AG08395 (cell line): ENCODE measurements at regions not wholly inside any gene's neighbourhood (a gene's known extent, or its start where the extent isn't known, plus 50 kb on each side); places are given as distances from the start of the nearest gene placed in this dataset.
"Not testable (repeated sequence)": the region's sequence is repeated elsewhere in the genome, so short reads cannot be mapped to it uniquely, and the experiment has no call there.

Experiments used
- DNase-seq: peaks from one replicate; pipeline ENCODE4 v3.0.0; 2012; ENCODE audit warnings: mixed read lengths, low spot score

GRCh38 chr12:60196366-60196765 is 600.5 kb downstream of the SLC16A7 start:
- DNase-seq = no peak

DNA sequence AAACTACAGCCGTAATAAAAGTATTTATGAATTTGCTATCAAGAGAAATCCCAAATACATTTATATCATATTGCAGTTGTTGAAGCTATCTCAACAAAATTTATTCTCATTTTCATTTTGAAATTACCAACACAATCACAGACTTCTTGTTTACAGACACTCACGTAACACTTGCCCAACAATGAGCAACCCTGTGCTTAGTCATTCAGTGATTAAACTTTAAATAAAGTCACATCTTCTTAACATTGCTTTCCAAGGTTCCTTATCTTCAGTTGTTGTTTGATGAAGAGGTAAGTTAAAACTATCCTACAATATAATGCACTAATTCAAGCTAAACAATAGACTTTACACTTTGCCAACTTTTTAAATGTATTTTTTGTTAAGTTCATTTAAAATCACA is 601.8 kb downstream of the SLC16A7 start:
- no peak for DNase-seq

DNA sequence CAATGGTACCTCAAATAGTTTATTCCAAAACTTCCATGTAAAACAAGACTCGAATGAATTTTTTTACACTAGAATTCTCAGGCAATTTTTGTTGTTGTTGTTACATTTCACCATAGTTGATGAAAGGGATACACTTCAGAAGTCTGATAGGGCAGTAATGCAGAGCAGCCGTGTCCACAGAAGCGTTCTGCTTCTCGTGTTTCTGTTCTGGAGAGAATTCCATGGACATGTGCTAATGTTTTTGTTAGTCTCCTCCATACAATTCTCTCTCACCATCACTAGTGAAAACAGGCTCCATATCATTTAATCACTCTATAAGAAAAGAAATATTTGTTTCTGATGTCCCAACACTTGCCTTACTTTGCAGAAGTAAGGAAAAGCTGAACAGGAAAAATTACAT is 606.1 kb downstream of the SLC16A7 start:
- DNase-seq = no peak

GRCh38 chr12:60205500-60205899 is 609.7 kb downstream of the SLC16A7 start:
- peak; percentile 6 for DNase-seq

- DNase-seq = no peak
These were observed 613.7 kb downstream of the SLC16A7 start for GRCh38 chr12:60209521-60209920.

- DNase-seq = no peak
These were observed 614.1 kb downstream of the SLC16A7 start for GRCh38 chr12:60209933-60210332.

DNA sequence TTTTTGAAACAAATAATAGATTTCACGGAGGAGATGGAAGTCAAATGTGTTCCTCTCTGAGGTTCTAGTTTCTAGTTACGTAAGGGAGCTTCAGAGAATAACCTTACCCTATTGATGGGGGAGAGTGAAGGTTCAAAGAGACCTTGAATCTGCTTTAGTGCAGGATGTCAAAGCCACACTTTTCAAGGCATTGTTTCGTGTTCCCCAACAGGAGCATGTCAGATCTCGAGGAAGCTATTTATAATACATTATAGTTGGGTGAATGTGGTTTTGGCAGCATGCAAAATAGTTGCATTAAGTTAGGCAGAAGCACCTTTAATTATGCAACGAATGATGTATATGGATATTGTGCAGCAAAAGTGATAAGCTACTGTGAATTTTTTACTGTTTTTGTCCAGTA is 614.9 kb downstream of the SLC16A7 start:
- DNase-seq = no peak

- DNase-seq = no peak
These were observed 615.4 kb downstream of the SLC16A7 start for GRCh38 chr12:60211244-60211643.

DNA sequence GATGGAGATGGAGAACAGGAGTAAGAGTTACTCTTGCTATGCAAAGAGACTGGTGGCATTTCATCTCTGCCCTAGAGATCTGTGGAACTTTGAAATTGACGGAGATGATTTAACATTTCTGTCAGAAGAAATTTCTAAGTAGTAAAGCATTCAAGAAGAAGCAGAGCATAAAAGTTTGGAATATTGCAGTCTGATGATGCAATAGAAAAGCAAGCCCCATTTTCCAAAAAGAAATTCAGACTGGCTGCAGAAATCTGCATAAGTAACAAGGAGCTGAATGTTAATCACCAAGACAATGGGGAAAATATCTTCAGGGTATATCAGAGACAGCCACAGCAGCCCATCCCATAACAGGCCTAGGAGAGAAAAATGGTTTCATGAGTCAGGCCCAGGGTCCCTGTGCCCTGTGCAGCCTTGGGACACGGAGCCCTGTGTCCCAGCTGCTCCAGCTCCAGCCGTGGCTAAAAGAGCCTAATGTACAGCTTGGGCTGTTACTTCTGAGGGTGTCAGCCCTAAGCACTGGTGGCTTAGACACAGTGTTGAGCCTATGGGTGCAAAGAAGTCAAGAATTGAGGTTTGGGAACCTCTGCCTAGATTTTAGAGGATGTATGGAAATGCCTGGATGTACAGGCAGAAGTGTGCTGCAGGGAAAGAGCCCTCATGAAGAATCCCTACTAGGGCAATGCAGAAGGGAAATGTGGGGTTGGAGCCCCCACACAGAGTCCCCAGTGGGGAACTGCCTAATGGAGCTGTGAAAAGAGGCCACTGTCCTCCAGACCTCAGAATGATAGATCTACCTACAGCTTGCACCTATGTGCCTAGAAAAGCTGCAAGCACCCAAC is 616.6 kb downstream of the SLC16A7 start:
- no peak for DNase-seq

DNA sequence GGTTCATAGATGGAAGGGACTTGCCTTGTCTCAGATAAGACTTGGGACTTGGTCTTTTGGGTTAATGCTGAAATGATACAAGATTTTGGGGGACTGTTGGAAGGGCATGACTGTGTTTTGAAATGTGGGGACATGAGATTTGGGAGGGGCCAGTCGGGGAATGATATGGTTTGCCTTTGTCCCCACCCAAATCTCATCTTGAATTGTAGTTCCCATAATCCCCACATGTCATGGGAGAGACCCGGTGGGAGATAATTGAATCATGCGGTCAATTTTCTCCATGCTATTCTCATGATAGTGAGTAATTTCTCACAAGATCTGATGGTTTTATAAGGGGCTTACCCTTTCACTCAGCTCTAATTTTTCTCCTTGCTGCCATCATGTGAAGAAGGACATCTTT is 617.4 kb downstream of the SLC16A7 start:
- DNase-seq = not testable (repeated sequence)

DNA sequence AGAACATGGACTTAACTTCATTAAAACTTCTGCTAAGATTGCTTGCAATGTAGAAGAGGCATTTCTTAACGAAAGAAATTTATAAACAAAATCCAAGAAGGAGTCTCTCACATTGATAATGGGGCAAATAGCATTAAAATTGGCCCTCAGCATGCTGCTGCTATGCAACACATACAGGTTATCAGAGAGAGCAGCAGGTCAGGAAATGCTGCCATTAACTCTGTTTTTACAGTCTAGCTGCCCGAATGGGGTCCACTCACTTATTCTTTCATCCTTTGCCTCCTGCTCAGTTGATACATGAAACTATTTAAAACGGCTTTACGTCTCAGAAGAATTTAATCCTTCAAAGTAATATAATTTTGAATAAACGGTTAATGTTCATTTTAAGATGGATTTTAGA is 620.4 kb downstream of the SLC16A7 start:
- DNase-seq = no peak

DNA sequence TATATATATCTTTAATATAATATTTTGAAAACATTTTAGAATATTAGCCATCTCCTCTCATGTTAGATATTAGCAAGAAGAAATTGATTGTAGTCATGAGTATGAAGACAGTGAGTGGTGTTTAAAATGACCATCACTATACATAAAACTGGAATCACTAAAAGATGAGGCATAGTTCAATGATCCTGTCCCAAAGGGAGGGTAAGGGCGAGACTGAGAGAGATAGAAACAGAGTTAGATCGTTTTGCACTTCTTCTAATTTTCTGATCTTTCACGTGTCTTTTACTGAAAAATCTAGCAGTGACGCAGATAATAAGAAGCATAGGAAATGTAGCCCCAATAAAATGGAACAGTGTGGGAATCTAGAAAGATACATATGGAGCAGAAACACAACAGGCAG is 627.4 kb downstream of the SLC16A7 start:
- DNase-seq = no peak

GRCh38 chr12:60225216-60226000 is 629.6 kb downstream of the SLC16A7 start:
- no peak for DNase-seq

- no peak for DNase-seq
These were observed 632.1 kb downstream of the SLC16A7 start for GRCh38 chr12:60227916-60228315.

DNA sequence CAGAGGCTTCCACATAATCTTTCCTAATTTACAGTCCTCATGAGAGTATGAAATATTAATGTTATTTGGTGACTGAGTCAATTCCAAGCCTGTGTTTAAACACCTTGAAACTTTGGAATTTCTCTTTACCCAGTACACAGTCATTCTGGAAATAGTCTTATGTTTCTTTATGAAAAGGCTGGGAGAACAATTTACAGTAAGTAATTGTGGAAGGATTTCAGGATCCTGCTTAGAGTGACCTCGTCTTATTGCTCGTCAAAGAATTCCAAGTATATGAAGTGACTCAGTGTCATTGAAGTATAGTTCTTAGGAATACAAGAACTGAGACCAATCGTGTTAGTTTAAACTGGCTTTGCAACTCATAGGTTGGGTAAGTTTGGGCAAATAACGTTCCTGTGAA is 634.2 kb downstream of the SLC16A7 start:
- peak; percentile 1 for DNase-seq

DNA sequence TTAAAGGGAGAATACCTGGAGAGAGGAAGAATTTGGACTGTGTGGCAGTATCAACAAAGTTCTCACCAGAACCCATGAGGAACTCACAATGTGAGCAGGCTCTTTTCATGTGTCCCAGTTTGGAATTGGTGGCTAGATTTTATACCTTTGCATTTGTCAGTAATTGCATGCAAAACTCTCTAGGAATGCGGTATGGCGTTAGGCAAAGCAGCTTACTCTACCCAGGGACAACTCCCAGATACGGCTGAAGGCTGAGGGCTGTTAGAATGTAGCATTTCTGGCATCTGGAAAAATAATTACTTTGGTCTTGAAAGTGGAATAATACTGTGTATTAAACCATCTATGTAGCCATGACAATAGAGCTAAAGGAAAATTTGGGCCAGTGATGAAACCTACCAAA is 635.5 kb downstream of the SLC16A7 start:
- DNase-seq = no peak

GRCh38 chr12:60231976-60232907 is 636.4 kb downstream of the SLC16A7 start:
- no peak for DNase-seq

GRCh38 chr12:60234611-60235195 is 638.9 kb downstream of the SLC16A7 start:
- DNase-seq = not testable (repeated sequence)

DNA sequence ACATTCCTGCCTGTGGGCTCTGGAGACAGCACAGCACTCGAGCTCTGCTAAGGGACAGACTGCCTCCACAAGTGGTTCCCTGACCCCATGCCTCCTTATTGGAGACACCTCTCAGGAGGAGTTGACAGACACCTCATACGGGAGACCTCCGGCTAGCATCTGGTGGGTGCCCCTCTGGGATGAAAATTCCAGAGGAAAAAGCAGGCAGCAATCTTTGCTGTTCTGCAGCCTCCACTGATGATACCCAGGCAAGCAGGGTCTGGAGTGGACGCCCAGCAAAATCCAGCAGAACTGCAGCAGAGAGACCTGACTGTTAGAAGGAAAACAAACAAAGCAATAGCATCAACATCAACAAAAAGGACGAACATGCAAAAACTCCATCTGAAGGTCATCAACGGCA is 639.4 kb downstream of the SLC16A7 start:
- no peak for DNase-seq

GRCh38 chr12:60236416-60236815 is 640.6 kb downstream of the SLC16A7 start:
- not testable (repeated sequence) for DNase-seq

DNA sequence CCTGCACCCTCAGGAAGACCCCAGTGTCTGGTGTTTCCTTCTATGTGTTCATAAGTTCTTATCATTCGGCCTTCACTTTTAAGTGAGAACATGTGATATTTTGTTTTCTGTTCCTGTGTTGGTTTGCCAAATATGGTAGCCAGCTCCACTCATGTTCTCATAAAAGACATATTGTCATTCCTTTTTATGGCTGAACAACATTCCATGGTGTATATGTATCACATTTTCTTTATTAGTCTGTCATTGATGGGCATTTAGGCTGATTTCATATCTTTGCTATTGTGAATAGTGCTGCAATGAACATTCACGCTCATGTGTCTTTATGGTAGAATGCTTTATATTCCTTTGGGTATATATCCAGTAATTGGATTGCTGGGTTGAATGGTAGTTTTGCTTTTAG is 645.1 kb downstream of the SLC16A7 start:
- DNase-seq = no peak

DNA sequence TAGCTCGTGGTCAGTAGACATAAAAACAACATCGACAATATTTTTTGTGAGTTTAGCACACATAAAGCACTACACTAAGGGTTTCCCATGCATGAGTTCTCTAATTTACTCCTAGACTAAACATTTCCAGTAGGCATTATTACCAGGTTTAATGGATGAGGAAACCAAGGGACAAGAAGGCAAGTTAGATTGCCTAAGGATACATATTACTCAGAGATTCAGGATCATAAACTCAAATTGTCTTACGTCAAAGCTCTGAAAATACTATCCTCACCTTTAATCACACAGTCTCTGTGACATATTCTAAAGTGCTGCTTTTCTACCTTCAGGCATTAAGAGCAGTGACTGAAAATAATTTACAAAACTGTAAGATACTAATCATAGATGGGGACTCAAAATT is 655.3 kb downstream of the SLC16A7 start:
- no peak for DNase-seq
